Effector memory CD8-positive, alpha-beta T cell (primary cell): ENCODE measurements at regions not wholly inside any gene's neighbourhood (a gene's known extent, or its start where the extent isn't known, plus 50 kb on each side); places are given as distances from the start of the nearest gene placed in this dataset.
A peak's percentile ranks its signal among the peaks of the same experiment; 100 is the strongest.

Source experiments
- ATAC-seq: fragments of 150-1000 bp; cut with Tn5 transposase; replicated peaks from 2 replicates; pipeline ENCODE4 v1.10.0; 2021; ENCODE audit warnings: mild to moderate bottlenecking, moderate library complexity
- DNase-seq, 3 experiments: peaks; one replicate each; pipeline ENCODE4 v3.0.0; 2021
- H3K27ac Mint-ChIP-seq, 2 donors: one replicate each; pipeline ENCODE4 v1.8.0; 2022; ENCODE audit warnings: mild to moderate bottlenecking in 2 of 2, mixed read lengths in 2 of 2, moderate library complexity in 2 of 2
- H3K27me3 Mint-ChIP-seq, 2 donors: one replicate each; pipeline ENCODE4 v1.8.0; 2022; ENCODE audit warnings: mixed read lengths in 2 of 2
- H3K36me3 Mint-ChIP-seq: one replicate; pipeline ENCODE4 v1.8.0; 2022; ENCODE audit warnings: mild to moderate bottlenecking, moderate library complexity, mixed read lengths; ENCODE audit not compliant: insufficient read depth
- H3K4me1 Mint-ChIP-seq, 2 donors: one replicate each; pipeline ENCODE4 v1.8.0; 2022; ENCODE audit warnings: low read depth in 2 of 2, mixed read lengths in 2 of 2
- H3K4me3 Mint-ChIP-seq, 2 donors: one replicate each; pipeline ENCODE4 v1.8.0; 2022; ENCODE audit warnings: mild to moderate bottlenecking in 2 of 2, mixed read lengths in 2 of 2, moderate library complexity in 2 of 2
- H3K9me3 Mint-ChIP-seq, 2 donors: one replicate each; pipeline ENCODE4 v1.8.0; 2022; ENCODE audit warnings: mixed read lengths in 2 of 2

GRCh38 chr14:100652744-100653143 lies 65.5 kb upstream of the BEGAIN start:
- H3K27me3 Mint-ChIP-seq: peaks cover 30 to 57% of the 10 kb centered on the region in 2 donors
- H3K4me3 Mint-ChIP-seq: no peak overlapping the region
- no peak for ATAC-seq
- no peaks in the 10 kb centered on the region for H3K9me3 Mint-ChIP-seq
- no peaks in the 10 kb centered on the region for H3K36me3 Mint-ChIP-seq
- H3K4me1 Mint-ChIP-seq: peaks cover 5% of the 10 kb centered on the region in 2 donors
- DNase-seq: no peak
- H3K27ac Mint-ChIP-seq: no peak overlapping the region

- Mint-ChIP-seq H3K36me3 (no peaks in the 10 kb centered on the region), H3K27me3 (peaks cover 30 to 60% of the 10 kb centered on the region in 2 donors), H3K9me3 (no peaks in the 10 kb centered on the region), H3K4me1 (peaks cover 5 to 7% of the 10 kb centered on the region in 2 donors), H3K27ac (no peak overlapping the region), H3K4me3 (no peak overlapping the region)
- DNase-seq (peak; percentile 24 to 39 (median 38)), ATAC-seq (peak; percentile 39)
These were observed 66.2 kb upstream of the BEGAIN start for GRCh38 chr14:100653409-100653808.

GRCh38 chr14:100654025-100654813 lies 67.0 kb upstream of the BEGAIN start:
- Mint-ChIP-seq H3K4me1 (peaks cover 5 to 7% of the 10 kb centered on the region in 2 donors), H3K4me3 (peak overlapping the region in 1 of 2 donors; percentile 45), H3K27ac (no peak overlapping the region), H3K36me3 (no peaks in the 10 kb centered on the region), H3K27me3 (peaks cover 30 to 60% of the 10 kb centered on the region in 2 donors), H3K9me3 (no peaks in the 10 kb centered on the region)
- ATAC-seq: peak; percentile 16
- no peak for DNase-seq

- ATAC-seq (peak; percentile 80), DNase-seq (peak; percentile 34 to 45 (median 39))
- Mint-ChIP-seq H3K4me1 (peaks cover 5 to 7% of the 10 kb centered on the region in 2 donors), H3K36me3 (no peaks in the 10 kb centered on the region), H3K27ac (no peak overlapping the region), H3K4me3 (peak overlapping the region in 1 of 2 donors; percentile 48), H3K27me3 (peaks cover 30 to 60% of the 10 kb centered on the region in 2 donors), H3K9me3 (no peaks in the 10 kb centered on the region)
These were observed 67.9 kb upstream of the BEGAIN start for GRCh38 chr14:100654814-100655740.

DNA sequence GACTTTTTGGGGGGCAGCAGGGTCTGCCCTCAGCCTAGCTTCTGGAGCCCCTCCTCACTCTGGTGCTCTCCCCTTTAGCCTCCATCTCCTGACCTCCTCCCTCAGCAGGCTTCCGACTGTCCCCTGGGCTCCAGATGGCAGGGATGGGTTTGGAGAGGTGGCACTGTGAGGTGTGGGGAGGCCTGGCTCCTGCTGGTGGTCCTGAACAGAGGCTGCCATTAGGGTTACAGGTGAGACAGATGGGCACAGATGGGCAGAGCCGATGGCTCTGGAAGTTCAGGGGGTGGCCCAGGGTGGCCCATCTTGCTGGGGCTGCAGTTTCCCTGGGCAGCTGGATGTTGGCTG lies 68.5 kb upstream of the BEGAIN start:
- no peak for ATAC-seq

GRCh38 chr14:100656996-100657395 lies 69.7 kb upstream of the DLK1 start:
- DNase-seq: no peak
- Mint-ChIP-seq H3K27ac (no peak overlapping the region), H3K4me3 (no peak overlapping the region), H3K9me3 (no peaks in the 10 kb centered on the region), H3K27me3 (peaks cover 30 to 51% of the 10 kb centered on the region in 2 donors), H3K4me1 (peaks cover 5 to 7% of the 10 kb centered on the region in 2 donors), H3K36me3 (no peaks in the 10 kb centered on the region)
- ATAC-seq: no peak

More for the DNA sequence above, 68.5 kb upstream of the BEGAIN start:
- H3K4me3 Mint-ChIP-seq: peak overlapping the region in 1 of 2 donors; percentile 48
- H3K9me3 Mint-ChIP-seq: no peaks in the 10 kb centered on the region
- H3K36me3 Mint-ChIP-seq: no peaks in the 10 kb centered on the region
- no peak for DNase-seq
- peaks cover 30 to 60% of the 10 kb centered on the region in 2 donors for H3K27me3 Mint-ChIP-seq
- peaks cover 5 to 7% of the 10 kb centered on the region in 2 donors for H3K4me1 Mint-ChIP-seq
- no peak overlapping the region for H3K27ac Mint-ChIP-seq

GRCh38 chr14:100657780-100658179 lies 68.9 kb upstream of the DLK1 start:
- Mint-ChIP-seq H3K4me1 (peaks cover 5 to 9% of the 10 kb centered on the region in 2 donors), H3K27me3 (peaks cover 30 to 51% of the 10 kb centered on the region in 2 donors), H3K4me3 (no peak overlapping the region), H3K9me3 (no peaks in the 10 kb centered on the region), H3K27ac (no peak overlapping the region), H3K36me3 (no peaks in the 10 kb centered on the region)
- no peak for ATAC-seq
- no peak for DNase-seq

GRCh38 chr14:100658181-100658886 lies 68.4 kb upstream of the DLK1 start:
- ATAC-seq (no peak), DNase-seq (no peak)
- no peaks in the 10 kb centered on the region for H3K9me3 Mint-ChIP-seq
- no peak overlapping the region for H3K27ac Mint-ChIP-seq
- H3K27me3 Mint-ChIP-seq: peaks cover 30 to 47% of the 10 kb centered on the region in 2 donors
- H3K36me3 Mint-ChIP-seq: no peaks in the 10 kb centered on the region
- peaks cover 5 to 12% of the 10 kb centered on the region in 2 donors for H3K4me1 Mint-ChIP-seq
- H3K4me3 Mint-ChIP-seq: no peak overlapping the region

DNA sequence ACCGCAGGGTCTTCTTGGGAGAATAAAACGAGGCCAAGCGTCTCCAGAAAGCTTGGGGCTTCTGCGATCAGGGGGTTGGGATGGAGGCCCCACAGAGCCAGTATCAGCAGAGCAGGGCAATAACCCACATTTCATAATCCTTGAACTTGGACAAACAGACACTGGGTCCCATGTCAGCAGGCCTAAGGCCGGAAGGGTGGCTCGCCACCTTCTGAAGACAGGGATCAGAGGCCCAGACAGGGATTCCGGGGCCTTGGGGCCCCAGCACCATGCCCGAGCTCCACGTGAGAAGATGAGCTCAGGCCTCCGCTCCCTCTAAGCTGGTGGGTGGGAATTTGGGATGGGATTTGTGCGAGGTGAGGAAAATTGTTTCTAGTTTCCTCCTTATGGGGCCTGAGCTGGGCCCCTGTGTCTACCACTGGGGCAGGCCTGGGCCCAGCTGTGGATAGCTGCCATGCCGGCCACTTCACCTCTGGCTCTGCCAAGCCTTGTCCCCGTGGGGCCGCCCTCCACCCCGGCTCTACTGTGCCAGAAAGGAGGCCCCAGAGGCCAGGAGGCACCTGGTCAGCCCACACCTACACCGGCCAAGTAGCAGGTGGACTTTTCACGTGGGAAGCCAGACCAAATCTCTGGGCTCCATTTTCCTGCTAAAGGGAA lies 67.2 kb upstream of the DLK1 start:
- no peak for ATAC-seq
- Mint-ChIP-seq H3K36me3 (no peaks in the 10 kb centered on the region), H3K4me1 (peaks cover 0 to 10% of the 10 kb centered on the region in 2 donors), H3K9me3 (no peaks in the 10 kb centered on the region), H3K4me3 (no peak overlapping the region), H3K27me3 (peaks cover 23 to 43% of the 10 kb centered on the region in 2 donors), H3K27ac (no peak overlapping the region)
- DNase-seq: no peak

GRCh38 chr14:100660498-100660881 lies 66.2 kb upstream of the DLK1 start:
- ATAC-seq (no peak), DNase-seq (no peak)
- Mint-ChIP-seq H3K27ac (no peak overlapping the region), H3K4me3 (no peak overlapping the region), H3K4me1 (peaks cover 0 to 10% of the 10 kb centered on the region in 2 donors), H3K9me3 (no peaks in the 10 kb centered on the region), H3K36me3 (no peaks in the 10 kb centered on the region), H3K27me3 (peaks cover 28 to 43% of the 10 kb centered on the region in 2 donors)

DNA sequence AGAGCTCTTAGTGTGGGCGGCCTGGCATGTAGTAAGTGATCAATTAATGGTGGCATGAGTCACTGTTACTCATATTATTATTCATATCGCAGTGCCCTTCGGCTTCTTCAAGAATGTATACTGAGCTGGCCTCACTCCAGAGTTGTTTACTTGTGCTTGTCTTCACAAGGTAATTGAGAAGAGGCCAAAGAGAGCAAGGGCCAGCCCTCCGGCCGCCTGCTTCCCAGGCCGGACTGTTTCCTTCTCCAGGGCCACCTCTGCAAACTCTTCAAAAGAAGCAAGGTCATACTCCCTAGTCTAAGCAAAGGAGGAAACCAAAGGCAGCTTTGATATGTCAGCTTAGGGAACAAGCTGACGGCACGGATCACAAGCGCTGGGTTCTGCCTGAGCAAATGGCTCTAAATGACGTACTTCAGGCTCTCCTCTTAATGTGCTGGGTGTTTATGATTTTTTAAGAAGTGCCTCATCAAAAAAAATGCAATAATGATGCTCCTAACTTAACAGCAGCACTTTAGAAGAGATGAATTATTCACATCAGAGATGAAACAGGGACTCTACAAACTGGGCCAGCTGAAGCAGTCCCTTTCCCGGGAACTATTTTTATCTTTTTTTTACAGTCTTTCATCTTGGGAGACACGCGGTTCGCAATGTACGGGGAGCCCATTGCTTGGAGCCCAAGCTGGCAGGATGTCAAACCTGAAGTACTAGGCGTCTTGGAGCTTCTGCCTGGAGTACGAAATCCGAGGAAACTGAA lies 65.6 kb upstream of the DLK1 start:
- Mint-ChIP-seq H3K27me3 (peaks cover 22 to 43% of the 10 kb centered on the region in 2 donors), H3K9me3 (no peaks in the 10 kb centered on the region), H3K36me3 (no peaks in the 10 kb centered on the region), H3K4me1 (peaks cover 0 to 10% of the 10 kb centered on the region in 2 donors), H3K4me3 (no peak overlapping the region), H3K27ac (no peak overlapping the region)
- no peak for DNase-seq
- ATAC-seq: no peak
